GM12865 (cell line): ENCODE measurements at regions not wholly inside any gene's neighbourhood (a gene's known extent, or its start where the extent isn't known, plus 50 kb on each side); places are given as distances from the start of the nearest gene placed in this dataset.
A peak's percentile ranks its signal among the peaks of the same experiment; 100 is the strongest.

ENCODE experiments used
- DNase-seq: peaks from one replicate; pipeline ENCODE4 v3.0.0; 2010; ENCODE audit warnings: low read depth
- H3K4me3 ChIP-seq: 2 replicates; pipeline ENCODE4 v1.5.1; 2011; ENCODE audit warnings: mild to moderate bottlenecking, low read depth, low read length, control low read depth
- CTCF ChIP-seq: IDR thresholded peaks from 2 replicates; pipeline ENCODE4 v1.5.1; 2011; ENCODE audit warnings: low read length, control low read depth, low read depth, inconsistent platforms; ENCODE audit not compliant: insufficient read depth; ENCODE audit errors: missing control alignments

- no peak for DNase-seq
- no peak for TF ChIP-seq CTCF
- H3K4me3 ChIP-seq: no peak overlapping the region
These were observed 109.5 kb upstream of the PIK3C3 start for GRCh38 chr18:41845563-41845962.

- no peak for DNase-seq
- TF ChIP-seq CTCF: no peak
These were observed 112.1 kb upstream of the PIK3C3 start for GRCh38 chr18:41842886-41843285.

GRCh38 chr18:41829647-41830516 lies 125.2 kb upstream of the PIK3C3 start:
- no peak for DNase-seq
- TF ChIP-seq CTCF: no peak

More at GRCh38 chr18:41842886-41843285, 112.1 kb upstream of the PIK3C3 start:
- no peak overlapping the region for H3K4me3 ChIP-seq

GRCh38 chr18:41828137-41828536 lies 126.9 kb upstream of the PIK3C3 start:
- no peak for DNase-seq
- no peak overlapping the region for H3K4me3 ChIP-seq
- TF ChIP-seq CTCF: no peak

More at GRCh38 chr18:41829647-41830516, 125.2 kb upstream of the PIK3C3 start:
- H3K4me3 ChIP-seq: no peak overlapping the region

- DNase-seq: peak; percentile 1
- TF ChIP-seq CTCF: no peak
- H3K4me3 ChIP-seq: no peak overlapping the region
These were observed 134.2 kb upstream of the PIK3C3 start for GRCh38 chr18:41820784-41821183.

GRCh38 chr18:41818381-41819355 lies 136.4 kb upstream of the PIK3C3 start:
- DNase-seq: no peak
- H3K4me3 ChIP-seq: no peak overlapping the region
- TF ChIP-seq CTCF: no peak
